ENCODE measurements at regions not wholly inside any gene's neighbourhood (a gene's known extent, or its start where the extent isn't known, plus 50 kb on each side); places are given as distances from the start of the nearest gene placed in this dataset.

GRCh38 chr11:104798789-104799188, 99.5 kb downstream of the CASP12 start:
- no peak for FAIRE-seq
- H3K79me2 ChIP-seq (ENCODE audit: insufficient read depth, low read length), result no peaks in the 10 kb centered on the region
- H4K20me1 ChIP-seq (ENCODE audit: insufficient read depth, low read length), result no peaks in the 10 kb centered on the region
- H3K9ac ChIP-seq (ENCODE audit: low read length), result no peak overlapping the region
- H3K4me3 ChIP-seq (ENCODE audit: insufficient read depth, low read depth, low read length), result no peak overlapping the region
- Mint-ChIP-seq H3K27me3 (ENCODE audit: low read depth, unreplicated experiment) (no peaks in the 10 kb centered on the region), H3K27ac (ENCODE audit: unreplicated experiment) (no peak overlapping the region), H3K36me3 (ENCODE audit: low read depth, unreplicated experiment) (no peaks in the 10 kb centered on the region), H3K9me3 (ENCODE audit: unreplicated experiment) (no peaks in the 10 kb centered on the region), H3K4me3 (ENCODE audit: unreplicated experiment) (no peak overlapping the region), H3K4me1 (ENCODE audit: low read depth, unreplicated experiment) (peaks cover 3% of the 10 kb centered on the region)
- H3K27ac ChIP-seq (ENCODE audit: low read depth, low read length), result no peak overlapping the region
- H3K36me3 ChIP-seq (ENCODE audit: insufficient read depth, low read length), result no peaks in the 10 kb centered on the region
- H3K9me3 ChIP-seq (ENCODE audit: insufficient read depth, low read depth, low read length), result no peaks in the 10 kb centered on the region
- no peak for DNase-seq (ENCODE audit: low read depth)
- H2AFZ ChIP-seq (ENCODE audit: low read depth, low read length), result no peak overlapping the region
- no peak overlapping the region for H3K4me2 ChIP-seq (ENCODE audit: low read length)
- H3K4me1 ChIP-seq (ENCODE audit: insufficient read depth, low read length), result no peaks in the 10 kb centered on the region
- H3K27me3 ChIP-seq (ENCODE audit: insufficient read depth, low read length), result no peaks in the 10 kb centered on the region
- no peak for TF ChIP-seq EZH2 (IDR thresholded peaks at IDR 0.05; ENCODE audit: insufficient read depth, low read length)
- TF ChIP-seq CTCF (IDR thresholded peaks at IDR 0.05; ENCODE audit: insufficient read depth, low read depth, low read length), result no peak

GRCh38 chr11:104796301-104796700, 102.0 kb downstream of the CASP12 start:
- H3K27ac ChIP-seq (ENCODE audit: low read depth, low read length), result no peak overlapping the region
- H3K9me3 ChIP-seq (ENCODE audit: insufficient read depth, low read depth, low read length), result no peaks in the 10 kb centered on the region
- H3K27me3 Mint-ChIP-seq (ENCODE audit: low read depth, unreplicated experiment), result no peaks in the 10 kb centered on the region
- H3K9ac ChIP-seq (ENCODE audit: low read length), result no peak overlapping the region
- H3K27me3 ChIP-seq (ENCODE audit: insufficient read depth, low read length), result no peaks in the 10 kb centered on the region
- H3K79me2 ChIP-seq (ENCODE audit: insufficient read depth, low read length), result no peaks in the 10 kb centered on the region
- no peaks in the 10 kb centered on the region for H4K20me1 ChIP-seq (ENCODE audit: insufficient read depth, low read length)
- no peaks in the 10 kb centered on the region for H3K9me3 Mint-ChIP-seq (ENCODE audit: unreplicated experiment)
- DNase-seq (ENCODE audit: low read depth) (no peak), FAIRE-seq (no peak)
- H3K4me2 ChIP-seq (ENCODE audit: low read length), result no peak overlapping the region
- no peaks in the 10 kb centered on the region for H3K36me3 ChIP-seq (ENCODE audit: insufficient read depth, low read length)
- H3K4me3 Mint-ChIP-seq (ENCODE audit: unreplicated experiment), result no peak overlapping the region
- TF ChIP-seq CTCF (IDR thresholded peaks at IDR 0.05; ENCODE audit: insufficient read depth, low read depth, low read length), result no peak
- no peak for TF ChIP-seq EZH2 (IDR thresholded peaks at IDR 0.05; ENCODE audit: insufficient read depth, low read length)
- no peak overlapping the region for H3K4me3 ChIP-seq (ENCODE audit: insufficient read depth, low read depth, low read length)
- no peaks in the 10 kb centered on the region for H3K36me3 Mint-ChIP-seq (ENCODE audit: low read depth, unreplicated experiment)
- H2AFZ ChIP-seq (ENCODE audit: low read depth, low read length), result no peak overlapping the region
- peaks cover 6% of the 10 kb centered on the region for H3K4me1 Mint-ChIP-seq (ENCODE audit: low read depth, unreplicated experiment)
- H3K27ac Mint-ChIP-seq (ENCODE audit: unreplicated experiment), result no peak overlapping the region
- no peaks in the 10 kb centered on the region for H3K4me1 ChIP-seq (ENCODE audit: insufficient read depth, low read length)

GRCh38 chr11:104795501-104796213, 102.6 kb downstream of the CASP12 start:
- Histone ChIP-seq H3K9ac (ENCODE audit: low read length) (no peak overlapping the region), H3K4me2 (ENCODE audit: low read length) (no peak overlapping the region), H3K4me1 (ENCODE audit: insufficient read depth, low read length) (no peaks in the 10 kb centered on the region), H2AFZ (ENCODE audit: low read depth, low read length) (no peak overlapping the region), H3K9me3 (ENCODE audit: insufficient read depth, low read depth, low read length) (no peaks in the 10 kb centered on the region), H3K36me3 (ENCODE audit: insufficient read depth, low read length) (no peaks in the 10 kb centered on the region), H3K27me3 (ENCODE audit: insufficient read depth, low read length) (no peaks in the 10 kb centered on the region), H4K20me1 (ENCODE audit: insufficient read depth, low read length) (no peaks in the 10 kb centered on the region), H3K27ac (ENCODE audit: low read depth, low read length) (no peak overlapping the region), H3K79me2 (ENCODE audit: insufficient read depth, low read length) (no peaks in the 10 kb centered on the region), H3K4me3 (ENCODE audit: insufficient read depth, low read depth, low read length) (no peak overlapping the region)
- no peak for TF ChIP-seq EZH2 (IDR thresholded peaks at IDR 0.05; ENCODE audit: insufficient read depth, low read length)
- TF ChIP-seq CTCF (IDR thresholded peaks at IDR 0.05; ENCODE audit: insufficient read depth, low read depth, low read length), result no peak
- Mint-ChIP-seq H3K9me3 (ENCODE audit: unreplicated experiment) (no peaks in the 10 kb centered on the region), H3K36me3 (ENCODE audit: low read depth, unreplicated experiment) (no peaks in the 10 kb centered on the region), H3K27ac (ENCODE audit: unreplicated experiment) (no peak overlapping the region), H3K4me1 (ENCODE audit: low read depth, unreplicated experiment) (peaks cover 6% of the 10 kb centered on the region), H3K27me3 (ENCODE audit: low read depth, unreplicated experiment) (no peaks in the 10 kb centered on the region), H3K4me3 (ENCODE audit: unreplicated experiment) (no peak overlapping the region)
- FAIRE-seq (no peak), DNase-seq (ENCODE audit: low read depth) (no peak)
